Spleen (tissue), 11 donors: ENCODE measurements at regions not wholly inside any gene's neighbourhood (a gene's known extent, or its start where the extent isn't known, plus 50 kb on each side); places are given as distances from the start of the nearest gene placed in this dataset.

ENCODE experiments used
- DNase-seq: peaks from one replicate; pipeline ENCODE4 v3.0.0-alpha.2; 2020
- H3K27ac ChIP-seq, 8 donors: fragments of 200-600 bp; sonication (generic) in 7 of 8; 1 replicate in 4 of 8; 2 replicates in 4 of 8; pipeline versions ENCODE4 v1.5.0 to v1.8.0; 2016 to 2021; ENCODE audit warnings: inconsistent platforms in 4 of 8, mild to moderate bottlenecking in 4 of 8, moderate library complexity in 1 of 8
- H3K27me3 ChIP-seq, 7 donors: fragments of 200-600 bp; sonication (generic) in 6 of 7; replicated peaks in 1 of 7; 1 replicate in 4 of 7; 2 replicates in 3 of 7; pipeline versions ENCODE4 v1.5.0 to v1.8.0; 2016 to 2021; ENCODE audit warnings: inconsistent platforms in 3 of 7, mild to moderate bottlenecking in 1 of 7
- H3K36me3 ChIP-seq, 6 donors: fragments of 200-600 bp; sonication (generic) in 5 of 6; 1 replicate in 4 of 6; 2 replicates in 2 of 6; pipeline versions ENCODE4 v1.5.0 to v1.8.0; 2016 to 2021; ENCODE audit warnings: inconsistent platforms in 2 of 6
- H3K4me1 ChIP-seq, 6 donors: fragments of 200-600 bp; sonication (generic) in 5 of 6; 1 replicate in 3 of 6; 2 replicates in 3 of 6; pipeline versions ENCODE4 v1.5.0 to v1.8.0; 2016 to 2021; ENCODE audit warnings: inconsistent platforms in 3 of 6
- H3K4me3 ChIP-seq, 8 donors: fragments of 200-600 bp; sonication (generic) in 7 of 8; 1 replicate in 4 of 8; 2 replicates in 4 of 8; pipeline versions ENCODE4 v1.5.0 to v1.8.0; 2016 to 2021; ENCODE audit warnings: inconsistent platforms in 4 of 8, mild to moderate bottlenecking in 4 of 8, moderate library complexity in 2 of 8
- H3K9me3 ChIP-seq, 8 donors: fragments of 200-600 bp; sonication (generic) in 7 of 8; 1 replicate in 4 of 8; 2 replicates in 4 of 8; pipeline versions ENCODE4 v1.5.0 to v1.8.0; 2016 to 2021; ENCODE audit warnings: inconsistent platforms in 4 of 8
- POLR2A ChIP-seq, 3 donors: fragments of 450-650 bp; IDR thresholded peaks; one replicate each; pipeline ENCODE4 v1.5.1; 2017; ENCODE audit warnings: antibody characterized with exemption in 3 of 3, mild to moderate bottlenecking in 1 of 3
- POLR2AphosphoS5 ChIP-seq, 3 donors: sonication (generic); formaldehyde crosslinking; IDR thresholded peaks; one replicate each; pipeline ENCODE4 v1.5.1; 2017; ENCODE audit warnings: antibody characterized with exemption in 3 of 3
- WGBS, 5 donors: extraction: QIAGEN DNeasy Blood & Tissue Kit in 3 of 5; methylation state at CpG; one replicate each; pipeline versions ENCODE4 v1.1.5 to v1.1.7; 2013 to 2018; 5-methylcytosine and 5-hydroxymethylcytosine counted together
- intact Hi-C: fragments of 100-400 bp; cut with DNase I; formaldehyde crosslinking; loops from one replicate; pipeline ENCODE4 v1.15.0; 2023; ENCODE audit warnings: low total_unique reads
- TF ChIP-seq, protein P1 (sequence below), 11 experiments: fragments of 200-600 bp in 7 of 11; fragments of 450-650 bp in 4 of 11; sonication (generic) in 4 of 11; IDR thresholded peaks in 8 of 11; conservative IDR thresholded peaks in 3 of 11; 1 replicate in 7 of 11; 2 replicates in 4 of 11; pipeline versions ENCODE4 v1.4.0 to v1.8.0; 2016 to 2021; ENCODE audit warnings: antibody characterized with exemption in 11 of 11, inconsistent platforms in 4 of 11, mild to moderate bottlenecking in 1 of 11
- donor health status: healthy with polysubstance abuse.
- donor health status: DM: no; HTN: no; CAD: no; lungs with moderate emphysema.
- donor health status: DM: no; HTN: no; CAD: no.
- donor health status: Bipolar disorder and iron deficiency.
- donor health status: healthy.
- donor health status: DM: no; HTN: no; CAD: no.
- donor health status: DM: yes; HTN: yes; CAD: no.

- Histone ChIP-seq H3K4me1 (no peaks in the 10 kb centered on the region), H3K27me3 (no peaks in the 10 kb centered on the region), H3K36me3 (no peaks in the 10 kb centered on the region), H3K4me3 (no peak overlapping the region), H3K9me3 (no peaks in the 10 kb centered on the region), H3K27ac (no peak overlapping the region)
- DNase-seq, result no peak
- intact Hi-C loops, result no loop called here
- 54 to 85% (median 69%) methylated on average over 1 of the region's 1 CpG for WGBS, 5 donors
- TF ChIP-seq, protein P1, sequence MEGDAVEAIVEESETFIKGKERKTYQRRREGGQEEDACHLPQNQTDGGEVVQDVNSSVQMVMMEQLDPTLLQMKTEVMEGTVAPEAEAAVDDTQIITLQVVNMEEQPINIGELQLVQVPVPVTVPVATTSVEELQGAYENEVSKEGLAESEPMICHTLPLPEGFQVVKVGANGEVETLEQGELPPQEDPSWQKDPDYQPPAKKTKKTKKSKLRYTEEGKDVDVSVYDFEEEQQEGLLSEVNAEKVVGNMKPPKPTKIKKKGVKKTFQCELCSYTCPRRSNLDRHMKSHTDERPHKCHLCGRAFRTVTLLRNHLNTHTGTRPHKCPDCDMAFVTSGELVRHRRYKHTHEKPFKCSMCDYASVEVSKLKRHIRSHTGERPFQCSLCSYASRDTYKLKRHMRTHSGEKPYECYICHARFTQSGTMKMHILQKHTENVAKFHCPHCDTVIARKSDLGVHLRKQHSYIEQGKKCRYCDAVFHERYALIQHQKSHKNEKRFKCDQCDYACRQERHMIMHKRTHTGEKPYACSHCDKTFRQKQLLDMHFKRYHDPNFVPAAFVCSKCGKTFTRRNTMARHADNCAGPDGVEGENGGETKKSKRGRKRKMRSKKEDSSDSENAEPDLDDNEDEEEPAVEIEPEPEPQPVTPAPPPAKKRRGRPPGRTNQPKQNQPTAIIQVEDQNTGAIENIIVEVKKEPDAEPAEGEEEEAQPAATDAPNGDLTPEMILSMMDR (IDR thresholded peaks at IDR 0.05 in 8 of 11, conservative IDR thresholded peaks at IDR 0.05 in 3 of 11), result no peak
- TF ChIP-seq POLR2AphosphoS5 (IDR thresholded peaks at IDR 0.05), result no peak
- TF ChIP-seq POLR2A (IDR thresholded peaks at IDR 0.05), result no peak
These were observed 363.7 kb downstream of the ADAM29 start for GRCh38 chr4:175281894-175282293.

- no peak overlapping the region for H3K27ac ChIP-seq
- no peak for DNase-seq
- no peaks in the 10 kb centered on the region for H3K9me3 ChIP-seq
- H3K36me3 ChIP-seq, result no peaks in the 10 kb centered on the region
- intact Hi-C loops, result no loop called here
- H3K27me3 ChIP-seq, result no peaks in the 10 kb centered on the region
- H3K4me3 ChIP-seq, result no peak overlapping the region
- TF ChIP-seq, protein P1 (IDR thresholded peaks at IDR 0.05 in 8 of 11, conservative IDR thresholded peaks at IDR 0.05 in 3 of 11), result no peak
- no peak for TF ChIP-seq POLR2AphosphoS5 (IDR thresholded peaks at IDR 0.05)
- TF ChIP-seq POLR2A (IDR thresholded peaks at IDR 0.05), result no peak
- 84 to 99% (median 93%) methylated on average over 9 of the region's 9 CpGs for WGBS, 5 donors
- H3K4me1 ChIP-seq, result no peaks in the 10 kb centered on the region
These were observed 364.2 kb downstream of the ADAM29 start for GRCh38 chr4:175282407-175282806.

DNA sequence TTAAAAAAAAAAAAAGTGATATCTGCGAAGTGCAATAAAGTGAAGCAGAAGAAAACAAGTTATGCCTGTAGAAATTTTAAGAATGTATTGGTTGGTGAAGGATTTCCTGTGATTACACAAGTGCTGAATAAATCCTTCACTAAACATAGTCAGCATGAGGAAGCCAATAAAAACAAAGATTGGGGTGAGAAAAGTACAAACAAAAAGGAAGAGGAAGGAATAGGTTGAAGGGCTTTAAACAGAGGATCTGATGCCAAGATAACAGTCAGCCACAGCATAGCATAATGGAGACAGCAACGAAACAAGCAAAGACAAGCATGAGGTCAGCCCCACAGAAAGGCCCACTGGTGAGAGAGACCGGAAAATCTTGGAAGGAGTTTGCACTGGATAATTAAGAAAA is 372.2 kb downstream of the ADAM29 start:
- no peaks in the 10 kb centered on the region for H3K36me3 ChIP-seq
- H3K27ac ChIP-seq, result no peak overlapping the region
- 56 to 65% (median 62%) methylated on average over 3 of the region's 3 CpGs for WGBS, 5 donors
- no peak for DNase-seq
- intact Hi-C loops, result no loop called here
- H3K4me1 ChIP-seq, result no peaks in the 10 kb centered on the region
- H3K4me3 ChIP-seq, result no peak overlapping the region
- peaks cover 0 to 8% (median 0%) of the 10 kb centered on the region in 8 donors for H3K9me3 ChIP-seq
- TF ChIP-seq POLR2A (IDR thresholded peaks at IDR 0.05), result no peak
- TF ChIP-seq, protein P1 (IDR thresholded peaks at IDR 0.05 in 8 of 11, conservative IDR thresholded peaks at IDR 0.05 in 3 of 11), result no peak
- TF ChIP-seq POLR2AphosphoS5 (IDR thresholded peaks at IDR 0.05), result no peak
- no peaks in the 10 kb centered on the region for H3K27me3 ChIP-seq

DNA sequence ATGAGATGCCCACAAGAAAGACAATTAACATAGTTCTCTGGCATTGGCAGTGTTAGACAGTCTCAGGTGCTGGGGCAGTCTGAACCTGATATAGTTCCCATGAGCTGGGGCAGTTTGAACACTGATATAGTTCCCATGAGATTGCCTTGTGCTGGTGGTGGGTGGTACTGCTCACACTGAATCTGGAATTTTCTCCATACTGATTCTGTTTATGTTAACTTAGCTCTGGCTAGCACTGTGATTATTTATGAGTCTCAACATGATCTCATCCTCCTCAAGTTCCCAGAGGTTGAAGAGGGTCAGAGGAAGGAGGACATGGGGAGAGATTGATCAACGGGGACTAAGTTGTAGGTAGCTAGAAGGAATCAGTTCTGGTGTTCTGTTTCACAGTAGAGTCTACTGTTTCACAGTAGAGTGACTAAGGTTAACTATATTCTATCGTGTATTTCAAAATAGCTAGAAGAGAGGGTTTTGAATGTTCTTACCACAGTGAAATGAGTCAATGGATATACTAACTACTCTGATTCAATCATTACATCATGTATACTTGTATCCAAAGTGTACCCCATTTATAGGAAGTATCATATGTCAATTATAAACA is 379.9 kb downstream of the ADAM29 start:
- no peaks in the 10 kb centered on the region for H3K4me1 ChIP-seq
- no peak for TF ChIP-seq POLR2A (IDR thresholded peaks at IDR 0.05)
- TF ChIP-seq, protein P1 (IDR thresholded peaks at IDR 0.05 in 8 of 11, conservative IDR thresholded peaks at IDR 0.05 in 3 of 11), result no peak
- no peak for TF ChIP-seq POLR2AphosphoS5 (IDR thresholded peaks at IDR 0.05)
- H3K9me3 ChIP-seq, result peaks cover 0 to 7% (median 0%) of the 10 kb centered on the region in 8 donors
- WGBS, 5 donors, result 66 to 87% (median 80%) methylated on average over 2 of the region's 2 CpGs
- no peak for DNase-seq
- no peak overlapping the region for H3K4me3 ChIP-seq
- intact Hi-C loops, result no loop called here
- no peaks in the 10 kb centered on the region for H3K36me3 ChIP-seq
- no peak overlapping the region for H3K27ac ChIP-seq
- no peaks in the 10 kb centered on the region for H3K27me3 ChIP-seq
